ENCODE measurements at regions not wholly inside any gene's neighbourhood (a gene's known extent, or its start where the extent isn't known, plus 50 kb on each side); places are given as distances from the start of the nearest gene placed in this dataset.
"Not testable (repeated sequence)": the region's sequence is repeated elsewhere in the genome, so short reads cannot be mapped to it uniquely, and the experiment has no call there.

DNA sequence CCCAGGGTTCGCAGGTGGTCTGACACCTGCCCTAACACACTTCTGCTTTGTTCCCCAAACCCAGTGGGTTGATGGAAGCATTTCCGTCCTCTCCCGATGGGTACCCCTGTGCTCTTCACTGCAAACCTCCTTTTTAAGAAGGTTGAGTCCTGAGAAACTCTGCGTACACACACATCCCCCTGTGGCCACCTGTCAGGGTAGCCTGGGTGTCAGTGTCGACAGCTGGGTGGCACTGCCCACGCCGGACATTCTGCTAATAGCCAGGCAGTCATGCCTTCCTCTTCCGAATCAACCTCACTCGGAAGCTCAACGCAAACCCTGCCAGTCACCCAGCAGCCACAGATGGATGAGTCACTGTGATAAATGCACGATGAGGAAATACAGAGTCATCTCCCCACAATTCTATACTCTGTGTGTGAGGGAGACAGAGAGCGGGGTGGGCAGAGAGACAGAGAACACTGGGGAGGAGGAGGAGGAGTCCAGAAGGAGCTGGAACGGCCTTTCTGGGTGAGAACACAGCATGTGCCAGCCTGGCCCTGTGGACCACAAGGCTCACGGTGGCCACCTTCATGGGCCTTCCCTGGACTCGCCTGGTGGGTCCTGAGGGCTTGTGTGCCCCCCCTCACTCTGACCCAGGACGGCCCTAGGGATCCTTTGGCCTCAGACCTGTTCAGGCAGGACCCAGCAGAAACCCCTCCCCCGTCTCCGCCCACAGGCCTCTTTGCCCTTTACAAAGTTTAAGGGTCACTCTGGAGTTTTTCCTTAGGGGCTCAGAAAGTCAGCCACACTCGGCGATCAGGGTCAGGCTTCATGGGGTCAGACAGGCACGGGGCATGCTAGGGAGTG is 4477.7 kb upstream of the TPTE start:
- TF ChIP-seq JUND (IDR thresholded peaks at IDR 0.05); RCOR1 (IDR thresholded peaks at IDR 0.05; ENCODE audit: low read length); POLR2AphosphoS5 (IDR thresholded peaks at IDR 0.05; ENCODE audit: low read depth, low read length); EZH2phosphoT487 (IDR thresholded peaks at IDR 0.05; ENCODE audit: borderline replicate concordance, low read depth); NFIC (IDR thresholded peaks at IDR 0.05; ENCODE audit: borderline replicate concordance); ELF1 (IDR thresholded peaks at IDR 0.05); EP300 (IDR thresholded peaks at IDR 0.05; ENCODE audit: borderline replicate concordance in 1 of 2, low read depth in 1 of 2, low read length in 1 of 2); YY1 (IDR thresholded peaks at IDR 0.05; ENCODE audit: low read depth): not testable (repeated sequence)
- TF ChIP-seq, protein P1, sequence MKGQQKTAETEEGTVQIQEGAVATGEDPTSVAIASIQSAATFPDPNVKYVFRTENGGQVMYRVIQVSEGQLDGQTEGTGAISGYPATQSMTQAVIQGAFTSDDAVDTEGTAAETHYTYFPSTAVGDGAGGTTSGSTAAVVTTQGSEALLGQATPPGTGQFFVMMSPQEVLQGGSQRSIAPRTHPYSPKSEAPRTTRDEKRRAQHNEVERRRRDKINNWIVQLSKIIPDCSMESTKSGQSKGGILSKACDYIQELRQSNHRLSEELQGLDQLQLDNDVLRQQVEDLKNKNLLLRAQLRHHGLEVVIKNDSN (IDR thresholded peaks at IDR 0.05; ENCODE audit: borderline replicate concordance, low read depth) = not testable (repeated sequence)
- TF ChIP-seq, protein P2, sequence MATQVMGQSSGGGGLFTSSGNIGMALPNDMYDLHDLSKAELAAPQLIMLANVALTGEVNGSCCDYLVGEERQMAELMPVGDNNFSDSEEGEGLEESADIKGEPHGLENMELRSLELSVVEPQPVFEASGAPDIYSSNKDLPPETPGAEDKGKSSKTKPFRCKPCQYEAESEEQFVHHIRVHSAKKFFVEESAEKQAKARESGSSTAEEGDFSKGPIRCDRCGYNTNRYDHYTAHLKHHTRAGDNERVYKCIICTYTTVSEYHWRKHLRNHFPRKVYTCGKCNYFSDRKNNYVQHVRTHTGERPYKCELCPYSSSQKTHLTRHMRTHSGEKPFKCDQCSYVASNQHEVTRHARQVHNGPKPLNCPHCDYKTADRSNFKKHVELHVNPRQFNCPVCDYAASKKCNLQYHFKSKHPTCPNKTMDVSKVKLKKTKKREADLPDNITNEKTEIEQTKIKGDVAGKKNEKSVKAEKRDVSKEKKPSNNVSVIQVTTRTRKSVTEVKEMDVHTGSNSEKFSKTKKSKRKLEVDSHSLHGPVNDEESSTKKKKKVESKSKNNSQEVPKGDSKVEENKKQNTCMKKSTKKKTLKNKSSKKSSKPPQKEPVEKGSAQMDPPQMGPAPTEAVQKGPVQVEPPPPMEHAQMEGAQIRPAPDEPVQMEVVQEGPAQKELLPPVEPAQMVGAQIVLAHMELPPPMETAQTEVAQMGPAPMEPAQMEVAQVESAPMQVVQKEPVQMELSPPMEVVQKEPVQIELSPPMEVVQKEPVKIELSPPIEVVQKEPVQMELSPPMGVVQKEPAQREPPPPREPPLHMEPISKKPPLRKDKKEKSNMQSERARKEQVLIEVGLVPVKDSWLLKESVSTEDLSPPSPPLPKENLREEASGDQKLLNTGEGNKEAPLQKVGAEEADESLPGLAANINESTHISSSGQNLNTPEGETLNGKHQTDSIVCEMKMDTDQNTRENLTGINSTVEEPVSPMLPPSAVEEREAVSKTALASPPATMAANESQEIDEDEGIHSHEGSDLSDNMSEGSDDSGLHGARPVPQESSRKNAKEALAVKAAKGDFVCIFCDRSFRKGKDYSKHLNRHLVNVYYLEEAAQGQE (IDR thresholded peaks at IDR 0.05; ENCODE audit: low read depth, low read length) = not testable (repeated sequence)
- TF ChIP-seq, protein P3, sequence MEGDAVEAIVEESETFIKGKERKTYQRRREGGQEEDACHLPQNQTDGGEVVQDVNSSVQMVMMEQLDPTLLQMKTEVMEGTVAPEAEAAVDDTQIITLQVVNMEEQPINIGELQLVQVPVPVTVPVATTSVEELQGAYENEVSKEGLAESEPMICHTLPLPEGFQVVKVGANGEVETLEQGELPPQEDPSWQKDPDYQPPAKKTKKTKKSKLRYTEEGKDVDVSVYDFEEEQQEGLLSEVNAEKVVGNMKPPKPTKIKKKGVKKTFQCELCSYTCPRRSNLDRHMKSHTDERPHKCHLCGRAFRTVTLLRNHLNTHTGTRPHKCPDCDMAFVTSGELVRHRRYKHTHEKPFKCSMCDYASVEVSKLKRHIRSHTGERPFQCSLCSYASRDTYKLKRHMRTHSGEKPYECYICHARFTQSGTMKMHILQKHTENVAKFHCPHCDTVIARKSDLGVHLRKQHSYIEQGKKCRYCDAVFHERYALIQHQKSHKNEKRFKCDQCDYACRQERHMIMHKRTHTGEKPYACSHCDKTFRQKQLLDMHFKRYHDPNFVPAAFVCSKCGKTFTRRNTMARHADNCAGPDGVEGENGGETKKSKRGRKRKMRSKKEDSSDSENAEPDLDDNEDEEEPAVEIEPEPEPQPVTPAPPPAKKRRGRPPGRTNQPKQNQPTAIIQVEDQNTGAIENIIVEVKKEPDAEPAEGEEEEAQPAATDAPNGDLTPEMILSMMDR (IDR thresholded peaks at IDR 0.05) = not testable (repeated sequence)
- TF ChIP-seq, protein P4, sequence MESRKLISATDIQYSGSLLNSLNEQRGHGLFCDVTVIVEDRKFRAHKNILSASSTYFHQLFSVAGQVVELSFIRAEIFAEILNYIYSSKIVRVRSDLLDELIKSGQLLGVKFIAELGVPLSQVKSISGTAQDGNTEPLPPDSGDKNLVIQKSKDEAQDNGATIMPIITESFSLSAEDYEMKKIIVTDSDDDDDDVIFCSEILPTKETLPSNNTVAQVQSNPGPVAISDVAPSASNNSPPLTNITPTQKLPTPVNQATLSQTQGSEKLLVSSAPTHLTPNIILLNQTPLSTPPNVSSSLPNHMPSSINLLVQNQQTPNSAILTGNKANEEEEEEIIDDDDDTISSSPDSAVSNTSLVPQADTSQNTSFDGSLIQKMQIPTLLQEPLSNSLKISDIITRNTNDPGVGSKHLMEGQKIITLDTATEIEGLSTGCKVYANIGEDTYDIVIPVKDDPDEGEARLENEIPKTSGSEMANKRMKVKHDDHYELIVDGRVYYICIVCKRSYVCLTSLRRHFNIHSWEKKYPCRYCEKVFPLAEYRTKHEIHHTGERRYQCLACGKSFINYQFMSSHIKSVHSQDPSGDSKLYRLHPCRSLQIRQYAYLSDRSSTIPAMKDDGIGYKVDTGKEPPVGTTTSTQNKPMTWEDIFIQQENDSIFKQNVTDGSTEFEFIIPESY (IDR thresholded peaks at IDR 0.05; ENCODE audit: borderline replicate concordance, low read depth) = not testable (repeated sequence)
